ENCODE measurements at regions not wholly inside any gene's neighbourhood (a gene's known extent, or its start where the extent isn't known, plus 50 kb on each side); places are given as distances from the start of the nearest gene placed in this dataset.
"Not testable (repeated sequence)": the region's sequence is repeated elsewhere in the genome, so short reads cannot be mapped to it uniquely, and the experiment has no call there.

DNA sequence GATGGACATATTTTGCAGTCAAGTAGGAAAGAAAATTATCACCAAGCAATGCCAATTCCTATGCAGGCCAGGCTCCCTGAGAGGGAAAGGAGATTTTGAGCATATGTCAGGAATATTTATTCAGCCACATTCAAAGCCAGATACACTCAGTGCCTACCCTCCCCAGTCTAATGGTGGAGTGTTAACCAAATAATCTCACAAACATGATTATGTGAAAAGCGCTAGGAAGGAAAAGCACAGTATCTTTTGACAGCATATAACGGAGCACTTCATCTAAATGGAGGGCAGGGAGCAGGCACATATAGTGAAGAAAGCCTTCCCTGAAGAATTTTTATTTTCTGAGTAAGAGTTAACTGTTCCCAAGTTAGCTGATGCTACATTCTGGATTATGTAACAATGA lies 80.3 kb upstream of the SLC30A5 start:
- H3K36me3 Mint-ChIP-seq (ENCODE audit: low read depth) = no peaks in the 10 kb centered on the region
- CTCF ChIA-PET = interaction anchor here (0.6 kb wide), 1 partner anchor 153 kb away, joined by 3 read pairs; no protein-coding TSS in a partner anchor
- H3K4me3 Mint-ChIP-seq = no peak overlapping the region
- H3K27me3 Mint-ChIP-seq = peaks cover 17% of the 10 kb centered on the region
- no peaks in the 10 kb centered on the region for H3K4me1 Mint-ChIP-seq (ENCODE audit: low read depth)
- DNase-seq (no peak), ATAC-seq (ENCODE audit: poor library complexity) (no peak)
- no peak overlapping the region for H3K27ac Mint-ChIP-seq
- Histone ChIP-seq H3K27ac (ENCODE audit: low read depth in 1 of 2, low read length in 2 of 2) (no peak overlapping the region), H3K27me3 (ENCODE audit: control insufficient read depth in 1 of 2, insufficient read depth in 2 of 2, low read length in 2 of 2) (no peaks in the 10 kb centered on the region), H3K36me3 (ENCODE audit: insufficient read depth, low read length) (no peaks in the 10 kb centered on the region), H3K4me1 (ENCODE audit: insufficient read depth, low read length) (no peaks in the 10 kb centered on the region), H3K9me3 (ENCODE audit: control insufficient read depth in 1 of 2, insufficient read depth in 1 of 2, low read length in 2 of 2) (no peaks in the 10 kb centered on the region), H3K4me3 (ENCODE audit: low read length) (no peak overlapping the region)
- POLR2A ChIA-PET = no interaction called here
- TF ChIP-seq, protein P1, sequence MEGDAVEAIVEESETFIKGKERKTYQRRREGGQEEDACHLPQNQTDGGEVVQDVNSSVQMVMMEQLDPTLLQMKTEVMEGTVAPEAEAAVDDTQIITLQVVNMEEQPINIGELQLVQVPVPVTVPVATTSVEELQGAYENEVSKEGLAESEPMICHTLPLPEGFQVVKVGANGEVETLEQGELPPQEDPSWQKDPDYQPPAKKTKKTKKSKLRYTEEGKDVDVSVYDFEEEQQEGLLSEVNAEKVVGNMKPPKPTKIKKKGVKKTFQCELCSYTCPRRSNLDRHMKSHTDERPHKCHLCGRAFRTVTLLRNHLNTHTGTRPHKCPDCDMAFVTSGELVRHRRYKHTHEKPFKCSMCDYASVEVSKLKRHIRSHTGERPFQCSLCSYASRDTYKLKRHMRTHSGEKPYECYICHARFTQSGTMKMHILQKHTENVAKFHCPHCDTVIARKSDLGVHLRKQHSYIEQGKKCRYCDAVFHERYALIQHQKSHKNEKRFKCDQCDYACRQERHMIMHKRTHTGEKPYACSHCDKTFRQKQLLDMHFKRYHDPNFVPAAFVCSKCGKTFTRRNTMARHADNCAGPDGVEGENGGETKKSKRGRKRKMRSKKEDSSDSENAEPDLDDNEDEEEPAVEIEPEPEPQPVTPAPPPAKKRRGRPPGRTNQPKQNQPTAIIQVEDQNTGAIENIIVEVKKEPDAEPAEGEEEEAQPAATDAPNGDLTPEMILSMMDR (IDR thresholded peaks at IDR 0.05) = no peak
- no peaks in the 10 kb centered on the region for H3K9me3 Mint-ChIP-seq
- intact Hi-C loops (cut with DNase I, micrococcal nuclease) = no loop called here

- H3K4me1 Mint-ChIP-seq (ENCODE audit: low read depth); intact Hi-C loops (cut with DNase I, micrococcal nuclease); H3K36me3 Mint-ChIP-seq (ENCODE audit: low read depth); ATAC-seq (ENCODE audit: poor library complexity); H3K27ac ChIP-seq (ENCODE audit: low read depth in 1 of 2, low read length in 2 of 2); H3K4me1 ChIP-seq (ENCODE audit: insufficient read depth, low read length); H3K27me3 ChIP-seq (ENCODE audit: control insufficient read depth in 1 of 2, insufficient read depth in 2 of 2, low read length in 2 of 2); H3K4me3 ChIP-seq (ENCODE audit: low read length); H3K27ac Mint-ChIP-seq; H3K9me3 ChIP-seq (ENCODE audit: control insufficient read depth in 1 of 2, insufficient read depth in 1 of 2, low read length in 2 of 2); DNase-seq; H3K36me3 ChIP-seq (ENCODE audit: insufficient read depth, low read length); H3K4me3 Mint-ChIP-seq; POLR2A ChIA-PET; H3K9me3 Mint-ChIP-seq: not testable (repeated sequence)
- H3K27me3 Mint-ChIP-seq = peaks cover 17% of the 10 kb centered on the region
- CTCF ChIA-PET = interaction anchor here (0.6 kb wide), 1 partner anchor 153 kb away, joined by 3 read pairs; no protein-coding TSS in a partner anchor
Observed at GRCh38 chr5:69014007-69014406, 79.8 kb upstream of the SLC30A5 start.

- H3K9me3 Mint-ChIP-seq = no peaks in the 10 kb centered on the region
Observed at GRCh38 chr5:69019668-69020375, 74.0 kb upstream of the SLC30A5 start.

More at GRCh38 chr5:69019668-69020375, 74.0 kb upstream of the SLC30A5 start:
- ATAC-seq (ENCODE audit: poor library complexity) (no peak), DNase-seq (no peak)
- Mint-ChIP-seq H3K27ac (no peak overlapping the region), H3K27me3 (peaks cover 20% of the 10 kb centered on the region), H3K4me1 (ENCODE audit: low read depth) (peaks cover 6% of the 10 kb centered on the region), H3K4me3 (no peak overlapping the region), H3K36me3 (ENCODE audit: low read depth) (no peaks in the 10 kb centered on the region)
- intact Hi-C loops (cut with DNase I, micrococcal nuclease) = no loop called here
- Histone ChIP-seq H3K4me1 (ENCODE audit: insufficient read depth, low read length) (no peaks in the 10 kb centered on the region), H3K27ac (ENCODE audit: low read depth in 1 of 2, low read length in 2 of 2) (no peak overlapping the region), H3K9me3 (ENCODE audit: control insufficient read depth in 1 of 2, insufficient read depth in 1 of 2, low read length in 2 of 2) (no peaks in the 10 kb centered on the region), H3K27me3 (ENCODE audit: control insufficient read depth in 1 of 2, insufficient read depth in 2 of 2, low read length in 2 of 2) (no peaks in the 10 kb centered on the region), H3K36me3 (ENCODE audit: insufficient read depth, low read length) (no peaks in the 10 kb centered on the region), H3K4me3 (ENCODE audit: low read length) (no peak overlapping the region)
- TF ChIP-seq, protein P1 (IDR thresholded peaks at IDR 0.05) = no peak
- ChIA-PET POLR2A (interaction anchor here (0.6 kb wide), 1 partner anchor 8 kb away, joined by 3 read pairs; no protein-coding TSS in a partner anchor), CTCF (no interaction called here)

Data from CD4-positive, alpha-beta T cell (primary cell).